Keratinocyte (primary cell): ENCODE measurements at regions not wholly inside any gene's neighbourhood (a gene's known extent, or its start where the extent isn't known, plus 50 kb on each side); places are given as distances from the start of the nearest gene placed in this dataset.

Source experiments
- CTCF ChIP-seq, 3 experiments: IDR thresholded peaks in 1 of 3; conservative IDR thresholded peaks in 1 of 3; optimal IDR thresholded peaks in 1 of 3; 2 replicates in 2 of 3; 3 replicates in 1 of 3; pipeline versions ENCODE3 to v1.5.1; 2011; ENCODE audit warnings: low read length in 3 of 3, mild to moderate bottlenecking in 3 of 3, moderate library complexity in 2 of 3, control low read depth in 1 of 3, inconsistent platforms in 1 of 3; ENCODE audit not compliant: insufficient read depth in 2 of 3; ENCODE audit errors: extremely low read depth in 1 of 3
- EZH2 ChIP-seq: IDR thresholded peaks from one replicate; pipeline ENCODE4 v1.6.1; 2012; ENCODE audit warnings: inconsistent platforms, mild to moderate bottlenecking, low read length, moderate library complexity

DNA sequence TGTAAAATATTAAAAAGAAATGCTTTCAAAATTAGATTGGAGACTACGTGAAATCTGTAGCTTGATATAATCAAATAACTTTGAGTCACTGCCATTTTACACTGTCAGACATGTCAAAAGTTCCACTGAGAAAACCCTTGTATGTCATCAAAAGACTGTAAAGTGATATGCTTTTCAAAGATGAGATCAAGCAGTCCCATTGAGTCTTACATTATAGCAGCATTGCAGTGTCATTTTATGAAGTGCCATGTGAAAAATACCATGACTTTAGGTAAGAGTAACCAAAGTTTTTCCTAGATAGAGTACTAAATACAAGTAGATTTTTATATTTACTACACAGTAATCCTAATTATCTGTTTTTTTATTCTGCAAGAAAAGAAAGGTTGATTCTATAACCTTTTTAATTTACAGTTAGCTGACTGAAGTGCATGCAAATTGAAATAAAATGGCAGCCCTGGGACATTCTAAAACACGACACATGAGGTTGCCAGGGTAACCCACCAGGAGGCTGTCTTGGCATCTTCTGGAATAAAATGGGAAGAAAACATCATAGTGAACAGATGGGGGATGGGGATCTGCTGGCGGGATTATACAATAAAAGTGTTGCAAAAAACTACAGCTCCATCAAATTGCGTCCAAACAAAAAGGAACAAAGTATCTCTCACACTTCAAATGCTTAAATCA, 91.3 kb upstream of the TMEM106B start:
- TF ChIP-seq CTCF (optimal IDR thresholded peaks at IDR 0.05 in 1 of 3, IDR thresholded peaks at IDR 0.05 in 1 of 3, conservative IDR thresholded peaks at IDR 0.05 in 1 of 3; ENCODE audit: extremely low read depth in 1 of 3, insufficient read depth in 2 of 3, low read length in 3 of 3): no peak
- TF ChIP-seq EZH2: no peak
